ENCODE measurements at regions not wholly inside any gene's neighbourhood (a gene's known extent, or its start where the extent isn't known, plus 50 kb on each side); places are given as distances from the start of the nearest gene placed in this dataset.
A peak's percentile ranks its signal among the peaks of the same experiment; 100 is the strongest.

GRCh38 chr3:163939926-163940325, 1138.4 kb downstream of the SI start:
- DNase-seq (ENCODE audit: low spot score) = no peak

DNA sequence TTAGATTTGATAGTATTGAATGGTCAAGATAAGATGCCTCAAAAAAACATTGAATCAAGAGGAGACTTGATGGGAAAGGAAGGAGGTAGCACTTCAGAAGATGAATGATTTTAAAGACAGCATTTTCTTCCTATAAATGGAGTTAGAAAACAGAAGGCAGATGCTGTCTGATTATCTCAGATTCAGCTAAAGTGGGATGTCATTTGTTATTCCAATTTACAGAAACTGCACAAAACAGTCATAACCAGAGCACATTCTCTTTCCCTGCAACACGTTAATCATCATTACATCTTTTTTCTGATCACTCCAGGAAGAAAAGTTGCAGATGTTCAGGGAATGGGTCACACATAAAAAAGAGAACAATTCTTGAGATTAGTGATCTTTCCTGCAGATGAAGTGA, 1141.8 kb downstream of the SI start:
- no peak for DNase-seq (ENCODE audit: low spot score)

- no peak for DNase-seq (ENCODE audit: low spot score)
Observed at GRCh38 chr3:163935411-163935810, 1142.9 kb downstream of the SI start.

- DNase-seq (ENCODE audit: low spot score) = no peak
Observed at GRCh38 chr3:163929069-163929652, 1149.1 kb downstream of the SI start.

GRCh38 chr3:163927521-163927920, 1150.8 kb downstream of the SI start:
- DNase-seq (ENCODE audit: low spot score) = no peak

GRCh38 chr3:163924600-163924999, 1153.7 kb downstream of the SI start:
- no peak for DNase-seq (ENCODE audit: low spot score)

- DNase-seq (ENCODE audit: low spot score) = no peak
Observed at GRCh38 chr3:163919154-163919553, 1159.1 kb downstream of the SI start.

GRCh38 chr3:163916596-163917560, 1161.4 kb downstream of the SI start:
- DNase-seq (ENCODE audit: low spot score) = peak; percentile 36

DNA sequence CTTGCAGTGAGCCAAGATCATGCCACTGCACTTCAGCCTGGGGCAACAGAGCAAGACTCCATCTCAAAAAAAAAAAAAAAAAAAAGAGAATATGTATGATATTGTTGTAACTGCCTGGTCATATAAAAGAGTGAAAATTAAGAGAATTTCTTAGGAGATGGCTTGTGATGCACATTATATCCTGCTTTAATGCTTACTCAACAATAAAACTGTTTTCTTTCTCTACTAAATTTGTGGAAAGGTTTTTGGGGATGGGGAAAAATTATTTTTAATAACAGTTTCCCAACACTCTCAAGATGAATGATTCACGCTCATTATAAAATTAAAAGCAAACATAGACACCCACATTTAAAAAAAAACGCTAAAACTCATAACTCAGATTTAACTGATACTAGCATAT, 1163.0 kb downstream of the SI start:
- DNase-seq (ENCODE audit: low spot score) = no peak

DNA sequence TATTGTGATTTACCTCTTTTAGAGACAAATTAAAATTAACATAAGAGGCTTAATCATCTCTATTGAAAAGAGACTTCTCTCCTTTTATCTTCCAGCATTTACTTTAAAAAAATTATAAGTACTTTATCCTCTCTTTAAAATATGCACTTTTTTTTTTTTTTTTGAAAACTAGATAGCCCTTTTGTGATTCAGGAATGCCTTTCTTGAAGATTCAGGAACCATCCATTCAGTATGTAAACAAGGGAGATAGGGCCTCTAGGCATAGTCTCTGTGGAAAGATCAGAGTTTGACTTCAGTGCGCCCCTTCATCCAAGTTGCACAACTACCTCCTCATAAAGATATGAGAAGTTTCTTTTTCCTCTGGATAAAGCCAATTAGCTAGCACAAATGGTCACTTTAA, 1163.7 kb downstream of the SI start:
- DNase-seq (ENCODE audit: low spot score) = no peak

- DNase-seq (ENCODE audit: low spot score) = no peak
Observed at GRCh38 chr3:163891771-163892170, 1186.5 kb downstream of the SI start.

- no peak for DNase-seq (ENCODE audit: low spot score)
Observed at GRCh38 chr3:163890661-163891060, 1187.6 kb downstream of the SI start.

GRCh38 chr3:163879172-163879571, 1199.1 kb downstream of the SI start:
- DNase-seq (ENCODE audit: low spot score) = no peak

GRCh38 chr3:163878396-163878795, 1199.9 kb downstream of the SI start:
- DNase-seq (ENCODE audit: low spot score) = no peak

DNA sequence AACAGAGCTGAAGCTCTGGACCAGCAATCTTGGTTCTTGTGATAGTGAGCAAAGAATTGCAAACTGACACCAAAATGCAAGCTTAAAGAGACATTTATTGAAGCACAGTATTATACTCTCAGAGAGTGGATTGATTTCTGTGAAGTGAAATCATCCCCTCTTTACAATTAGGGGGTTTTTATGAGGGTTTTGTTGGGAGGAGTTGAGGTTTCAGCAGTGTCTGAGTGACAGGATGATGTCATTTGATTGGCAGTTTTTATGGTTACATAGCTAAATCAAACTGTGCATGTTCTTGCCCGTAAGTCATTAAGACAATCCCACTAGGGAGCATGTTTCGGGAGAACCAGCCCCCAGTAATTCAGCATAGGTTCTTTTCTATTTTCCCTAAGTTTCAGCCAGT, 1200.5 kb downstream of the SI start:
- no peak for DNase-seq (ENCODE audit: low spot score)

- DNase-seq (ENCODE audit: low spot score) = no peak
Observed at GRCh38 chr3:163863146-163863545, 1215.2 kb downstream of the SI start.

- no peak for DNase-seq (ENCODE audit: low spot score)
Observed at GRCh38 chr3:163852233-163852632, 1226.1 kb downstream of the SI start.

DNA sequence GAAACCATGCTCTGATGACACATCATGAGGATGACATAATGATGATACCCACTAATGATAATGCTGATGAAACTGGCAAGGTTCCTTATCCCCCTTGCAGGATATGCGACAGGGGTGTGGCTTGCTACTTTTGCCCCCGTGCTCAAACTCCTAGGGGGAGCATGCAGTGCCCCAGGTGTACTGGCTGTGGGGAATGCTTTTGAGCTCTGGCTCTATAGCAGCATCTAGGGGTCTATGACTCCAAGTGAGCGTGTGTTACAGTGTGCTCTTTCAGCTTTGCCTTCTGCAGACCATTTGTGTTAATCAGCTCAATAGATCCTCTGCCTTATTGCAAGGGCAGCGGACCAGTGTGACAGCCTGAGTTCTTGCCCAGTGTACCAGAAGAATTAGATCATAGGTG, 1239.5 kb downstream of the SI start:
- DNase-seq (ENCODE audit: low spot score) = no peak

- DNase-seq (ENCODE audit: low spot score) = no peak
Observed at GRCh38 chr3:163832547-163832946, 1245.7 kb downstream of the SI start.

DNA sequence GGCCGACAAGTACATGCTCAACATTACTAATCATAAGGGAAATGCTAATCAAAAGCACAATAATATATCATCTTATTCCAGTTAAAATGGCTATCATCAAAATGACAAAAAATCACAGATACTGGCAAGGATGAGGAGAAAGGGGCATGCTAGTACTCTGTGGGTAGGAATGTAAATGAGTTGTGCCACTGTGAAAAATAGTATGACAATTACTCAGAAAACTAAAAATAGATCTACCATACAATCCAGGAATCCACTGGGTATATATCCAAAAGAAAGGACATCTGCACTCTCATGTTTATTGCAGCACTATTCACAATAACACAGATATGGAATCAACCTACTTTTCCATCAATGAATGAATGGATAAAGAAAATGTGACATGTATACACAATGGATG, 1256.5 kb downstream of the SI start:
- no peak for DNase-seq (ENCODE audit: low spot score)

- DNase-seq (ENCODE audit: low spot score) = no peak
Observed at GRCh38 chr3:163817015-163817414, 1261.3 kb downstream of the SI start.

GRCh38 chr3:163813935-163814334, 1264.4 kb downstream of the SI start:
- no peak for DNase-seq (ENCODE audit: low spot score)

- no peak for DNase-seq (ENCODE audit: low spot score)
Observed at GRCh38 chr3:163812006-163812405, 1266.3 kb downstream of the SI start.

GRCh38 chr3:163809540-163809993, 1268.7 kb downstream of the SI start:
- no peak for DNase-seq (ENCODE audit: low spot score)
